Ovary (tissue), 7 donors: ENCODE measurements at regions not wholly inside any gene's neighbourhood (a gene's known extent, or its start where the extent isn't known, plus 50 kb on each side); places are given as distances from the start of the nearest gene placed in this dataset.
"Not testable (repeated sequence)": the region's sequence is repeated elsewhere in the genome, so short reads cannot be mapped to it uniquely, and the experiment has no call there.

Source experiments
- DNase-seq, 5 donors: peaks; one replicate each; pipeline ENCODE4 v3.0.0-alpha.2; 2019 to 2020
- H3K27ac ChIP-seq, 2 donors: fragments of 200-600 bp; one replicate each; pipeline versions ENCODE4 v1.5.1 to v1.8.0; 2019 to 2022
- H3K27me3 ChIP-seq: fragments of 200-600 bp; one replicate; pipeline ENCODE4 v1.8.0; 2022
- H3K36me3 ChIP-seq: fragments of 200-600 bp; sonication (generic); one replicate; pipeline ENCODE4 v1.5.1; 2019
- H3K4me1 ChIP-seq: one replicate; pipeline ENCODE4 v1.8.1; 2013; ENCODE audit warnings: mild to moderate bottlenecking, moderate library complexity; ENCODE audit not compliant: insufficient read depth
- H3K4me3 ChIP-seq: fragments of 200-600 bp; sonication (generic); one replicate; pipeline ENCODE4 v1.5.1; 2017
- H3K9me3 ChIP-seq, 2 donors: fragments of 200-600 bp in 1 of 2; sonication (generic) in 1 of 2; one replicate each; pipeline versions ENCODE4 v1.5.1 to v1.8.1; 2013 to 2019; ENCODE audit warnings: mild to moderate bottlenecking in 1 of 2, moderate library complexity in 1 of 2
- EP300 ChIP-seq: sonication (generic); formaldehyde crosslinking; IDR thresholded peaks from one replicate; pipeline ENCODE4 v1.6.1; 2017; ENCODE audit warnings: antibody characterized with exemption
- POLR2A ChIP-seq: fragments of 450-650 bp; IDR thresholded peaks from one replicate; pipeline ENCODE4 v1.6.1; 2017; ENCODE audit warnings: antibody characterized with exemption, mild to moderate bottlenecking, moderate library complexity
- WGBS, 3 donors: extraction: QIAGEN DNeasy Blood & Tissue Kit in 1 of 3; methylation state at CpG; one replicate each; pipeline versions ENCODE4 v1.1.5 to v1.1.7; 2013 to 2017; 5-methylcytosine and 5-hydroxymethylcytosine counted together
- intact Hi-C, 4 donors: fragments of 100-400 bp; cut with DNase I; formaldehyde crosslinking; loops; one replicate each; pipeline versions ENCODE4 v1.11.0 to v1.15.1; 2022 to 2023
- TF ChIP-seq, protein P1 (sequence below), 3 donors: fragments of 450-650 bp in 2 of 3; fragments of 200-600 bp in 1 of 3; IDR thresholded peaks; one replicate each; pipeline versions ENCODE4 v1.5.1 to v1.8.0; 2016 to 2022; ENCODE audit warnings: antibody characterized with exemption in 3 of 3, mild to moderate bottlenecking in 1 of 3
- donor health status: DM: no; HTN: no; CAD: no; lungs with moderate emphysema.
- donor health status: DM: no; HTN: no; CAD: no.
- donor health status: Bipolar disorder and iron deficiency.
- donor health status: DM: no; HTN: no; CAD: no.
- donor health status: DM: yes; HTN: yes; CAD: no.

DNA sequence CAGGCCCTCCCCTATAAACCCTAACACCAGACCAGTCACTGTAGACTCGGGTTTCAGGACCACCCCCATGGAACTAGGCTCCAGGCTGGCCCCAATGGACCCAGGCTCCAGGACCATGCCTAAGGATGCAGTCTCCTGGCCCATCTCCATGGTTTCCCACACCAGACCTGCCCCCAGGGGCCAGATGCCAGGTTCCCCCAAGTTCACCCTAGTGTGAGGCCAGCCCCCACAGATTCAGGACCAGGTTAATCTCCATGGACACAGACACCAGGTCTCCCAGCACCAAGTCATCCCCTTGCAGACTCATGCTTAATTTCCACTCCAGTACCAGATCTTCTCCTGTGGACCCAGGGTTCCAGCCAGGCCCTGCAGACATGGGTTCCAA is 103.8 kb upstream of the LANCL2 start:
- Histone ChIP-seq H3K4me1 (no peaks in the 10 kb centered on the region), H3K27me3 (no peaks in the 10 kb centered on the region), H3K27ac (no peak overlapping the region), H3K36me3 (no peaks in the 10 kb centered on the region), H3K4me3 (no peak overlapping the region), H3K9me3 (no peaks in the 10 kb centered on the region)
- intact Hi-C loops: no loop called here
- no peak for DNase-seq
- TF ChIP-seq EP300 (no peak), POLR2A (no peak)
- TF ChIP-seq, protein P1, sequence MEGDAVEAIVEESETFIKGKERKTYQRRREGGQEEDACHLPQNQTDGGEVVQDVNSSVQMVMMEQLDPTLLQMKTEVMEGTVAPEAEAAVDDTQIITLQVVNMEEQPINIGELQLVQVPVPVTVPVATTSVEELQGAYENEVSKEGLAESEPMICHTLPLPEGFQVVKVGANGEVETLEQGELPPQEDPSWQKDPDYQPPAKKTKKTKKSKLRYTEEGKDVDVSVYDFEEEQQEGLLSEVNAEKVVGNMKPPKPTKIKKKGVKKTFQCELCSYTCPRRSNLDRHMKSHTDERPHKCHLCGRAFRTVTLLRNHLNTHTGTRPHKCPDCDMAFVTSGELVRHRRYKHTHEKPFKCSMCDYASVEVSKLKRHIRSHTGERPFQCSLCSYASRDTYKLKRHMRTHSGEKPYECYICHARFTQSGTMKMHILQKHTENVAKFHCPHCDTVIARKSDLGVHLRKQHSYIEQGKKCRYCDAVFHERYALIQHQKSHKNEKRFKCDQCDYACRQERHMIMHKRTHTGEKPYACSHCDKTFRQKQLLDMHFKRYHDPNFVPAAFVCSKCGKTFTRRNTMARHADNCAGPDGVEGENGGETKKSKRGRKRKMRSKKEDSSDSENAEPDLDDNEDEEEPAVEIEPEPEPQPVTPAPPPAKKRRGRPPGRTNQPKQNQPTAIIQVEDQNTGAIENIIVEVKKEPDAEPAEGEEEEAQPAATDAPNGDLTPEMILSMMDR (IDR thresholded peaks at IDR 0.05): no peak
- 65 to 88% (median 67%) methylated on average over 1 of the region's 1 CpG for WGBS, 3 donors

DNA sequence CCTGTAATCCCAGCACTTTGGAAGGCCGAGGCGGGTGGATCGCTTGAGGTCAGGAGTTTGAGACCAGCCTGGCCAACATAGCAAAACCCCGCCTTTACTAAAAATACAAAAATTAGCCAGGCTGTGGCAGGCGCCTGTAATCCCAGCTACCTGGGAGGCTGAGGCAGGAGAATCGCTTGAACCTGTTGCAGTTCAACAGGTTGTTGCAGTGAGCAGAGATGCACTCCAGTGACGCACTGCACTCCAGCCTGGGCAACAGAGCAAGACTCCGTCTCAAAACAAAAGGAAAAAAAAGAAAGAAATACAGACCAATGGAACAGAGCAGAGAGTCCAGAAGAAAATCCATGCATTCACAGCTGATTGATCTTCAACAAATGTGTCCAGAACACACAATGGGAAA is 99.8 kb upstream of the LANCL2 start:
- H3K9me3 ChIP-seq, intact Hi-C loops, H3K27me3 ChIP-seq, H3K4me3 ChIP-seq, H3K36me3 ChIP-seq, H3K27ac ChIP-seq, H3K4me1 ChIP-seq, DNase-seq: not testable (repeated sequence)
- WGBS, 3 donors: 87 to 92% (median 91%) methylated on average over 8 of the region's 8 CpGs

DNA sequence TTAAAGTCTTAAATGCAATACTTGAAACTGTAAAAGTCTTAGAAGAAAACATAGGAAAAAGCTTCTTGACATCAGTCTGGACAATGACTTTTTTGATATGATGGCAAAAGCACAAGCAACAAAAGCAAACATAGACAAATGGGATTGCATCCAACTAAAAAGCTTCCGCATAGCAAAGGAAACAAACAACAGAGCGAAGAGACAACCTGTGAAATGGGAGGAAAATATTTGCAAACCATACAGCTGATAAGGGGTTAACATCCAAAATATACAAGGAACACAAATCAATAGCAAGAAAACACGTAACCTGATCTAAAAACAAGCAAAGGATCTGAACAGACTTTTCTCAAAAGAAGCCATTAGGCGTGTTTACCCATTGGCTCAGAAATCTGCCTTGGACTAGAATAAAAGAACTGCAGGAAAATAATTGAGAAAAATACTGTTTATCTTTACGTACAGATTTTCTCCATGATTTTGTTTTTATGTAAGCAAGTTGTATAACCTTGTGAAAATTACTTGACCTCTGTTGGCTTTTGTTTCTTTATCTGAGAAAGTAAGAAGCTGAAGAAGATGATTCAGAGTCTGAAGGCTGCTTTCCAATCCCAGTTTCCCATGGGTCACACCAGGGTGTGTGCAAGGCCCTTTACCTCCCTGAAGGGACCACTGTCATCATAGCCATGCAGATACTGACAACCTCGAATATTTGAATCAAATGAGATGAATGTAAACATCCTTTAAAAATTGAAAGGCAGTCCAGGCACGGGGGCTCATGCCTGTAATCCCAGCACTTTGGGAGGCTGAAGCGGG is 99.1 kb upstream of the LANCL2 start:
- DNase-seq: no peak
- WGBS, 3 donors: 29 to 51% (median 35%) methylated on average over 8 of the region's 8 CpGs
- H3K9me3 ChIP-seq: no peaks in the 10 kb centered on the region
- H3K4me1 ChIP-seq: no peaks in the 10 kb centered on the region
- H3K4me3 ChIP-seq: no peak overlapping the region
- intact Hi-C loops: no loop called here
- no peak overlapping the region for H3K27ac ChIP-seq
- no peaks in the 10 kb centered on the region for H3K36me3 ChIP-seq
- no peaks in the 10 kb centered on the region for H3K27me3 ChIP-seq
- TF ChIP-seq EP300: no peak
- TF ChIP-seq, protein P1 (IDR thresholded peaks at IDR 0.05): no peak
- TF ChIP-seq POLR2A: no peak

DNA sequence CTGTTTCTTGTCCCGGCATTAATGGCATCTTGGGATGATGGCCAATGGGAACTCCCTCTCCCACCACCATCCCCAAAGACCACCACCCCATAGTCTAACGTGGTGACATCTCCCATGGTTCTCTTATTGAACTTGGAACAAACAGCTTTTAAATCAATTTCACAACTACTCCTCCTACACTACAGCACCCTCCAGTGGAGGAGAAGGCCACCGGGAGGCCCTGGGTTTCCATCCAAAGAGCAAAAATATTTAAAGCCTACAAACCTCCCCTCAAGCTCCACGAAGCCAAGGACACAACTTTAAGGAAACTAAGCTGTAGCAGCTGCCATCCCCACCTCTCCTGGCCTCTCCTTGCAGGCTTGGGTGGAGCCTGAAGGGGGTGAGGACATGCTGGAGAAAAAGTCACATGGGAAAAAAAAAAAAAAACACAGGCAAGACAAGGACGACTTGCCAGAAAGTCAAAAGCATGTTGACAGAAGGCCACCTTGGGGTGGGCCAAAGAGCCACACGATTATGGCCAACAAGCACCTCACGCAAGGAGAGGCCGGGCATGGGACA is 94.0 kb upstream of the LANCL2 start:
- no peaks in the 10 kb centered on the region for H3K4me1 ChIP-seq
- H3K27ac ChIP-seq: no peak overlapping the region
- WGBS, 3 donors: 59 to 73% (median 60%) methylated on average over 8 of the region's 8 CpGs
- H3K9me3 ChIP-seq: no peaks in the 10 kb centered on the region
- H3K27me3 ChIP-seq: no peaks in the 10 kb centered on the region
- H3K4me3 ChIP-seq: no peak overlapping the region
- H3K36me3 ChIP-seq: no peaks in the 10 kb centered on the region
- TF ChIP-seq, protein P1 (IDR thresholded peaks at IDR 0.05): no peak
- TF ChIP-seq EP300 (no peak), POLR2A (no peak)
- intact Hi-C loops: no loop called here
- DNase-seq: no peak

DNA sequence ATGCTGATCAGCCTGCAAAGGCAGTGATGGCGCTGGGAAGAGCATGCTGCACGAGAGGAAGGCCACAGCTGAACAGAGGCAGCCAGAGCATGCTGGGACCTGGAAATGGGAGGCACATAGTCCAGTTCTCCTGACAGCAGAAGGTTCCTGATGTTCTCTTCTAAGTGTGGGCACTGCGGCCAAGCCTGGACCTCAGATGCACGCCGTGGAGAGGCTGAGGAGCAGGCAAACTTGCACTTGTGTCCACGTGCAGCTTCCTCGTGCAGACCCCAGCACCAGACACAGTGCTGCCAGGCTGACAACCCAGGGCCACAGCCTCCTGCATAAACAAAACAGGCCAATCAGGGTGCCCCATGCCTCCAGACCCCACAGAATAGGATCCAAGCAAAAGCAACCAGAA is 93.5 kb upstream of the LANCL2 start:
- DNase-seq: no peak
- 83 to 88% (median 84%) methylated on average over 7 of the region's 7 CpGs for WGBS, 3 donors
- H3K36me3 ChIP-seq: no peaks in the 10 kb centered on the region
- H3K4me3 ChIP-seq: no peak overlapping the region
- no peaks in the 10 kb centered on the region for H3K27me3 ChIP-seq
- intact Hi-C loops: no loop called here
- no peaks in the 10 kb centered on the region for H3K9me3 ChIP-seq
- TF ChIP-seq, protein P1 (IDR thresholded peaks at IDR 0.05): no peak
- TF ChIP-seq EP300: no peak
- TF ChIP-seq POLR2A: no peak
- H3K27ac ChIP-seq: no peak overlapping the region
- no peaks in the 10 kb centered on the region for H3K4me1 ChIP-seq
